ENCODE measurements at regions not wholly inside any gene's neighbourhood (a gene's known extent, or its start where the extent isn't known, plus 50 kb on each side); places are given as distances from the start of the nearest gene placed in this dataset.

GRCh38 chr4:54988655-54989054, 136.7 kb downstream of the KDR start:
- TF ChIP-seq, protein P1, sequence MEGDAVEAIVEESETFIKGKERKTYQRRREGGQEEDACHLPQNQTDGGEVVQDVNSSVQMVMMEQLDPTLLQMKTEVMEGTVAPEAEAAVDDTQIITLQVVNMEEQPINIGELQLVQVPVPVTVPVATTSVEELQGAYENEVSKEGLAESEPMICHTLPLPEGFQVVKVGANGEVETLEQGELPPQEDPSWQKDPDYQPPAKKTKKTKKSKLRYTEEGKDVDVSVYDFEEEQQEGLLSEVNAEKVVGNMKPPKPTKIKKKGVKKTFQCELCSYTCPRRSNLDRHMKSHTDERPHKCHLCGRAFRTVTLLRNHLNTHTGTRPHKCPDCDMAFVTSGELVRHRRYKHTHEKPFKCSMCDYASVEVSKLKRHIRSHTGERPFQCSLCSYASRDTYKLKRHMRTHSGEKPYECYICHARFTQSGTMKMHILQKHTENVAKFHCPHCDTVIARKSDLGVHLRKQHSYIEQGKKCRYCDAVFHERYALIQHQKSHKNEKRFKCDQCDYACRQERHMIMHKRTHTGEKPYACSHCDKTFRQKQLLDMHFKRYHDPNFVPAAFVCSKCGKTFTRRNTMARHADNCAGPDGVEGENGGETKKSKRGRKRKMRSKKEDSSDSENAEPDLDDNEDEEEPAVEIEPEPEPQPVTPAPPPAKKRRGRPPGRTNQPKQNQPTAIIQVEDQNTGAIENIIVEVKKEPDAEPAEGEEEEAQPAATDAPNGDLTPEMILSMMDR (IDR thresholded peaks at IDR 0.05 in 2 of 3, conservative IDR thresholded peaks at IDR 0.05 in 1 of 3; ENCODE audit: borderline replicate concordance in 1 of 3, insufficient read depth in 1 of 3, low read depth in 2 of 3, low read length in 2 of 3), result no peak
- TF ChIP-seq JUND (IDR thresholded peaks at IDR 0.05), result no peak
- TF ChIP-seq POLR2A (IDR thresholded peaks at IDR 0.05; ENCODE audit: borderline replicate concordance, extremely low read depth, insufficient read depth, insufficient read length), result no peak
- TF ChIP-seq, protein P2, sequence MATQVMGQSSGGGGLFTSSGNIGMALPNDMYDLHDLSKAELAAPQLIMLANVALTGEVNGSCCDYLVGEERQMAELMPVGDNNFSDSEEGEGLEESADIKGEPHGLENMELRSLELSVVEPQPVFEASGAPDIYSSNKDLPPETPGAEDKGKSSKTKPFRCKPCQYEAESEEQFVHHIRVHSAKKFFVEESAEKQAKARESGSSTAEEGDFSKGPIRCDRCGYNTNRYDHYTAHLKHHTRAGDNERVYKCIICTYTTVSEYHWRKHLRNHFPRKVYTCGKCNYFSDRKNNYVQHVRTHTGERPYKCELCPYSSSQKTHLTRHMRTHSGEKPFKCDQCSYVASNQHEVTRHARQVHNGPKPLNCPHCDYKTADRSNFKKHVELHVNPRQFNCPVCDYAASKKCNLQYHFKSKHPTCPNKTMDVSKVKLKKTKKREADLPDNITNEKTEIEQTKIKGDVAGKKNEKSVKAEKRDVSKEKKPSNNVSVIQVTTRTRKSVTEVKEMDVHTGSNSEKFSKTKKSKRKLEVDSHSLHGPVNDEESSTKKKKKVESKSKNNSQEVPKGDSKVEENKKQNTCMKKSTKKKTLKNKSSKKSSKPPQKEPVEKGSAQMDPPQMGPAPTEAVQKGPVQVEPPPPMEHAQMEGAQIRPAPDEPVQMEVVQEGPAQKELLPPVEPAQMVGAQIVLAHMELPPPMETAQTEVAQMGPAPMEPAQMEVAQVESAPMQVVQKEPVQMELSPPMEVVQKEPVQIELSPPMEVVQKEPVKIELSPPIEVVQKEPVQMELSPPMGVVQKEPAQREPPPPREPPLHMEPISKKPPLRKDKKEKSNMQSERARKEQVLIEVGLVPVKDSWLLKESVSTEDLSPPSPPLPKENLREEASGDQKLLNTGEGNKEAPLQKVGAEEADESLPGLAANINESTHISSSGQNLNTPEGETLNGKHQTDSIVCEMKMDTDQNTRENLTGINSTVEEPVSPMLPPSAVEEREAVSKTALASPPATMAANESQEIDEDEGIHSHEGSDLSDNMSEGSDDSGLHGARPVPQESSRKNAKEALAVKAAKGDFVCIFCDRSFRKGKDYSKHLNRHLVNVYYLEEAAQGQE (IDR thresholded peaks at IDR 0.05; ENCODE audit: low read depth), result no peak
- TF ChIP-seq SRF (IDR thresholded peaks at IDR 0.05; ENCODE audit: low read depth), result no peak
- TF ChIP-seq TCF7L2 (IDR thresholded peaks at IDR 0.05; ENCODE audit: borderline replicate concordance, extremely low read depth, insufficient read depth, insufficient read length), result no peak
- no peak for TF ChIP-seq ZNF274 (IDR thresholded peaks at IDR 0.05; ENCODE audit: low read depth, low read length)
- TF ChIP-seq YY1 (IDR thresholded peaks at IDR 0.05; ENCODE audit: extremely low read depth, insufficient replicate concordance, low read depth, low read length), result no peak
